Osteocyte (in vitro differentiated cells): ENCODE measurements at regions not wholly inside any gene's neighbourhood (a gene's known extent, or its start where the extent isn't known, plus 50 kb on each side); places are given as distances from the start of the nearest gene placed in this dataset.
"Not testable (repeated sequence)": the region's sequence is repeated elsewhere in the genome, so short reads cannot be mapped to it uniquely, and the experiment has no call there.

Experiments
- DNase-seq: peaks from one replicate; pipeline ENCODE4 v3.0.0; 2021; ENCODE audit warnings: mixed read lengths; ENCODE audit not compliant: unreplicated experiment; ENCODE audit errors: extremely low spot score
- H3K27ac Mint-ChIP-seq: one replicate; pipeline ENCODE4 v1.8.0; 2021; ENCODE audit warnings: mild to moderate bottlenecking, mixed read lengths; ENCODE audit not compliant: unreplicated experiment
- H3K27me3 Mint-ChIP-seq: one replicate; pipeline ENCODE4 v1.8.0; 2021; ENCODE audit warnings: mixed read lengths; ENCODE audit not compliant: unreplicated experiment
- H3K36me3 Mint-ChIP-seq: one replicate; pipeline ENCODE4 v1.8.0; 2021; ENCODE audit warnings: mixed read lengths; ENCODE audit not compliant: unreplicated experiment
- H3K4me1 Mint-ChIP-seq: one replicate; pipeline ENCODE4 v1.8.0; 2021; ENCODE audit warnings: mixed read lengths; ENCODE audit not compliant: unreplicated experiment
- H3K4me3 Mint-ChIP-seq: one replicate; pipeline ENCODE4 v1.8.0; 2021; ENCODE audit warnings: mild to moderate bottlenecking, moderate library complexity, mixed read lengths; ENCODE audit not compliant: unreplicated experiment
- H3K9me3 Mint-ChIP-seq: one replicate; pipeline ENCODE4 v1.8.0; 2021; ENCODE audit warnings: mixed read lengths; ENCODE audit not compliant: unreplicated experiment
- TF ChIP-seq, protein P1 (sequence below): fragments of 200-600 bp; sonication (generic); IDR thresholded peaks from 2 replicates; pipeline ENCODE4 v1.5.0; 2021; ENCODE audit warnings: antibody characterized with exemption, mild to moderate bottlenecking, moderate library complexity

DNA sequence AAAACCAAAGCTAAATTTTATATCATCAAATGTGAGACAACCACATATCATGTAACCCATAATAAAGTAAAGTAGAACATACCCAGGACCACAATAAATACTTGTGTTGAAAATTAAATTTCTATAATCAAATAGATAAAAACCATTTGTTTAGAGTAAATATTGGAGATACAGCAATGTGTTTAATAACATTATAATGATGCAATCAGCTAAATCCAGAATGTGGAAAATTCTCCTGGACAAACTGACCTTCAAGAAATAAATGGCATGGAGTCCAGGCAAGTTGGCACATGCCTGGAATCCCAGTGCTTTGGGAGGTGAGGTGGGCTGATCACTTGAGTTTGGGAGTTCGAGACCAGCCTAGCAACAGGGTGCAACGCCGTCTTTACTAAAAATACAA lies 84.0 kb downstream of the GPX5 start:
- no peaks in the 10 kb centered on the region for H3K36me3 Mint-ChIP-seq
- peaks cover 5% of the 10 kb centered on the region for H3K4me1 Mint-ChIP-seq
- no peak overlapping the region for H3K27ac Mint-ChIP-seq
- H3K4me3 Mint-ChIP-seq: no peak overlapping the region
- no peaks in the 10 kb centered on the region for H3K9me3 Mint-ChIP-seq
- TF ChIP-seq, protein P1, sequence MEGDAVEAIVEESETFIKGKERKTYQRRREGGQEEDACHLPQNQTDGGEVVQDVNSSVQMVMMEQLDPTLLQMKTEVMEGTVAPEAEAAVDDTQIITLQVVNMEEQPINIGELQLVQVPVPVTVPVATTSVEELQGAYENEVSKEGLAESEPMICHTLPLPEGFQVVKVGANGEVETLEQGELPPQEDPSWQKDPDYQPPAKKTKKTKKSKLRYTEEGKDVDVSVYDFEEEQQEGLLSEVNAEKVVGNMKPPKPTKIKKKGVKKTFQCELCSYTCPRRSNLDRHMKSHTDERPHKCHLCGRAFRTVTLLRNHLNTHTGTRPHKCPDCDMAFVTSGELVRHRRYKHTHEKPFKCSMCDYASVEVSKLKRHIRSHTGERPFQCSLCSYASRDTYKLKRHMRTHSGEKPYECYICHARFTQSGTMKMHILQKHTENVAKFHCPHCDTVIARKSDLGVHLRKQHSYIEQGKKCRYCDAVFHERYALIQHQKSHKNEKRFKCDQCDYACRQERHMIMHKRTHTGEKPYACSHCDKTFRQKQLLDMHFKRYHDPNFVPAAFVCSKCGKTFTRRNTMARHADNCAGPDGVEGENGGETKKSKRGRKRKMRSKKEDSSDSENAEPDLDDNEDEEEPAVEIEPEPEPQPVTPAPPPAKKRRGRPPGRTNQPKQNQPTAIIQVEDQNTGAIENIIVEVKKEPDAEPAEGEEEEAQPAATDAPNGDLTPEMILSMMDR: no peak
- H3K27me3 Mint-ChIP-seq: peaks cover 28% of the 10 kb centered on the region
- no peak for DNase-seq

DNA sequence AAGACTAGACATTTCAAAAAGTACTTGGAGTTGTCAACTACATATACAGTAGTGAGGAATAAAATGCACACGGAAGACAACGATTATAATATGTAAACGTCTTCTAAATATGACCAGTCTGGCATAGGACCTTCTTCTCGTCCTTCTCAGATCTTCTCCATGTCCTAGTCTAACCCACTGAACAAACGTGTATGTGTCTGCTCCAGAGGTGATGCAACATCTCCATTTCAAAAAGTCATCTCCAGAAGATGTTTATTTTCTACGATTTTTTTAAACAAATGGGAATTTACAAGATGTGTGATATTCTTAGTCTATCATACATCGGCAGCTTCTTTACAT lies 89.9 kb downstream of the GPX5 start:
- Mint-ChIP-seq H3K27ac (no peak overlapping the region), H3K4me1 (no peaks in the 10 kb centered on the region), H3K36me3 (no peaks in the 10 kb centered on the region), H3K27me3 (peaks cover 19% of the 10 kb centered on the region), H3K4me3 (no peak overlapping the region), H3K9me3 (no peaks in the 10 kb centered on the region)
- TF ChIP-seq, protein P1: no peak
- no peak for DNase-seq

DNA sequence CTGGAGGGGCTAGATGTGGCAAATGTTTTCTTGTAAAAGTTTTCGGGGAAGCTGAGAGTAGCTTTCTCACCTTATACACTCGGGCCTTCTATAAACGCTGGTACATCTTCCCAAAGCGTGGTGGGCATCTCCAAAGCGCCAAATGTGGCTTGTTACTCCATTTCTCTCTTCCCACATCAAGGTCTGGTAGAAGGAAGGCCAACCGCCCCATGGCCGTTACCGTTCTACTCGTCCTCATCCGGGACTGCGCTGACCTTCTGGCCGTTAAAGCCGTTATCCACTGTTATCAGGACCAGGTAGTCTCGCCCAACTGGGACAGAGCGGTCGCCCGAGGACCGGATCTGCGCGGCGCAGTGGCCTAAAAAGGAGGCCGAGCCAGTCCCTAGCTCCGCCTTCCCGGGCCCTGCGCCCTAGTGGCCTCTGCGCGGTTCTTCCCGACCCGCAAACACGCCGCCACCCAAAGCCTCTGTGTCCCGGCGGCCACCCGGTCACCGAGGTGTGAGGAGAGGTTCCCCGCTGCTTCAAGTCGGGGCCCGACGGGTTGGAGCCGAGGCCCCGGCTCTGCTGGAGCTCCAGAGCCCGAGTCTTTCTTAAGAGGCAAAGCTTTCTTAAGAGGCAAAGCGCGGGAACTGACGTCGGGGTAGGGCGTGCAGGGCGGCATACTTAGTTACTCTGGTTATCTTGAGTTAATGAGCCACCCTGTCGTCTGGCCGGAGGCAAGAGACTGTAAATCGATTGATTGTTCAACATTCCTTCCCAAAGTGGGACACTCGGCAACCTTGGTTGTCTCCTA lies 90.5 kb downstream of the GPX5 start:
- TF ChIP-seq, protein P1: no peak
- Mint-ChIP-seq H3K9me3 (no peaks in the 10 kb centered on the region), H3K27ac (no peak overlapping the region), H3K36me3 (no peaks in the 10 kb centered on the region), H3K4me1 (peaks cover 2% of the 10 kb centered on the region), H3K27me3 (peaks cover 20% of the 10 kb centered on the region), H3K4me3 (no peak overlapping the region)
- DNase-seq: peak; percentile 83

DNA sequence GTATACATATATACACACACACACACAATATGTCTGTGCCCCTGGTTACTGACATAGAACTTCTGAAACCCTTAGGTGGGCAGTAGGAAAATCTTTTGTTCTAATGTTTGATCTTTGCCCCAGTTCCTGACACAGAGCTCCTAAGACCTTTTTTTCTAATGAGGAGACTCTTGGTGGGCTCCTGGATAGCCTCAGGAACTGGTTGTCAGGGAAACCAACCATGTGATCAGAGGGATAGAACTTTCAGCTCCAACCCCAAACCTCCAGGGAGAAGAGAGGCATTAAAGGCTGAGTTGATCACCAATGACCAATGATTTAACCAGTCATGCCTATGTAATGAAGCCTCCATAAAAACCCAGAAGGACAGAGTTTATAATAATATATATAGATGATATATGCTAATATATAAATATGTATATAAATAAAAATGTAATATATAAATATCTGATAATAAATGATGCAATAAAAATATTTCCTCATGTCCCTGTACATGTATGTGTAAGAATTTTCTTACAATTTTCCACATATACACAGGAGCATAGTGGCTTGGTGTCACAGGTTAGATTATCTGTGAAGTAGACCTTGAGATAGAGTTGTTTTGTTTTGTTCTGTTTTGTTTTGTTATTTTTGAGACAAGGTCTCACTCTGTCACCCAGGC lies 93.3 kb downstream of the GPX5 start:
- no peaks in the 10 kb centered on the region for H3K36me3 Mint-ChIP-seq
- no peak overlapping the region for H3K4me3 Mint-ChIP-seq
- no peak overlapping the region for H3K27ac Mint-ChIP-seq
- H3K4me1 Mint-ChIP-seq: peaks cover 2% of the 10 kb centered on the region
- no peaks in the 10 kb centered on the region for H3K9me3 Mint-ChIP-seq
- TF ChIP-seq, protein P1: no peak
- peaks cover 13% of the 10 kb centered on the region for H3K27me3 Mint-ChIP-seq
- DNase-seq: no peak

DNA sequence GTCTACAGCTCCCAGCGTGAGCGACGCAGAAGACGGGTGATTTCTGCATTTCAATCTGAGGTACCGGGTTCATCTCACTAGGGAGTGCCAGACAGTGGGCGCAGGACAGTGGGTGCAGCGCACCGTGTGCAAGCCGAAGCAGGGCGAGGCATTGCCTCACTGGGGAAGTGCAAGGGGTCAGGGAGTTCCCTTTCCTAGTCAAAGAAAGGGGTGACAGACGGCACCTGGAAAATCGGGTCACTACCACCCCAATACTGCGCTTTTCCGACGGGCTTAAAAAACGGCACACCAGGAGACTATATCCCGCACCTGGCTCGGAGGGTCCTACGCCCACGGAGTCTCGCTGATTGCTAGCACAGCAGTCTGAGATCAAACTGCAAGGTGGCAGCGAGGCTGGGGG lies 95.6 kb downstream of the GPX5 start:
- H3K4me3 Mint-ChIP-seq: peak overlapping the region; percentile 47
- H3K27ac Mint-ChIP-seq: not testable (repeated sequence)
- DNase-seq: peak; percentile 32

DNA sequence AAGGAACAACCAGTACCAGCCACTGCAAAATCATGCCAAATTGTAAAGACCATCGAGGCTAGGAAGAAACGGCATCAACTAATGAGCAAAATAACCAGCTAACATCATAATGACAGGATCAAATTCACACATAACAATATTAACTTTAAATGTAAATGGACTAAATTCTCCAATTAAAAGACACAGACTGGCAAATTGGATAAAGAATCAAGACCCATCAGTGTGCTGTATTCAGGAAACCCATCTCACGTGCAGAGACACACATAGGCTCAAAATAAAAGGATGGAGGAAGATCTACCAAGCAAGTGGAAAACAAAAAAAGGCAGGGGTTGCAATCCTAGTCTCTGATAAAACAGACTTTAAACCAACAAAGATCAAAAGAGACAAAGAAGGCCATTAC lies 97.6 kb downstream of the GPX5 start:
- H3K9me3 Mint-ChIP-seq, H3K36me3 Mint-ChIP-seq, H3K27ac Mint-ChIP-seq, DNase-seq, H3K4me3 Mint-ChIP-seq, H3K4me1 Mint-ChIP-seq: not testable (repeated sequence)
- peaks cover 13% of the 10 kb centered on the region for H3K27me3 Mint-ChIP-seq

More for the DNA sequence above, 95.6 kb downstream of the GPX5 start:
- not testable (repeated sequence) for H3K36me3 Mint-ChIP-seq, H3K9me3 Mint-ChIP-seq, H3K4me1 Mint-ChIP-seq
- peaks cover 13% of the 10 kb centered on the region for H3K27me3 Mint-ChIP-seq

DNA sequence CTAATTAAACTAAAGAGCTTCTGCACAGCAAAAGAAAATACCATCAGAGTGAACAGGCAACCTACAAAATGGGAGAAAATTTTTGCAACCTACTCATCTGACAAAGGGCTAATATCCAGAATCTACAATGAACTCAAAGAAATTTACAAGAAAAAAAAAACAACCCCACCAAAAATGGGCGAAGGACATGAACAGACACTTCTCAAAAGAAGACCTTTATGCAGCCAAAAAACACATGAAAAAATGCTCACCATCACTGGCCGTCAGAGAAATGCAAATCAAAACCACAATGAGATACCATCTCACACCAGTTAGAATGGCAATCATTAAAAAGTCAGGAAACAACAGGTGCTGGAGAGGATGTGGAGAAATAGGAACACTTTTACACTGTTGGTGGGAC lies 100.7 kb downstream of the GPX5 start:
- H3K9me3 Mint-ChIP-seq, H3K4me1 Mint-ChIP-seq, H3K27ac Mint-ChIP-seq, DNase-seq, H3K4me3 Mint-ChIP-seq, H3K36me3 Mint-ChIP-seq, H3K27me3 Mint-ChIP-seq: not testable (repeated sequence)
